ENCODE measurements at regions not wholly inside any gene's neighbourhood (a gene's known extent, or its start where the extent isn't known, plus 50 kb on each side); places are given as distances from the start of the nearest gene placed in this dataset.

DNA sequence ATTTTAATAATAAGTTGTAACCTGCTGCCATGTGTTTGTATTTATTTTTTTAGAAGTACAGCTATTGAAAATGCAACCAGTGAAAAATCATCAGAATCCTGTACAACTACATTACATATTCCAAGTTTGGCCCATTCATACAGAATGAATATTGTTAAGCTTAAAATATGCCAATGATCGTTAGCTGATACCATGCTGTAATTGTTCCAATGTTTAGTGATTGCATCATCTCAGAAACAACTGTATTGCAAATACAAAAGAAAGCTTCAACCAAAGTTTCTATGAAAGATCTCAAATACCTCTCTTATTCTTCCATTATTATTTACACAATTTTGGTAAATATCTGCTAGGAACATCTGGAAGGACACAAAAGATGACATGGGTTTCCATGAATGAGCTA, 51.6 kb upstream of the ALCAM start:
- TF ChIP-seq POLR2A (IDR thresholded peaks at IDR 0.05) (no peak), EP300 (IDR thresholded peaks at IDR 0.05) (no peak)
- TF ChIP-seq, protein P1, sequence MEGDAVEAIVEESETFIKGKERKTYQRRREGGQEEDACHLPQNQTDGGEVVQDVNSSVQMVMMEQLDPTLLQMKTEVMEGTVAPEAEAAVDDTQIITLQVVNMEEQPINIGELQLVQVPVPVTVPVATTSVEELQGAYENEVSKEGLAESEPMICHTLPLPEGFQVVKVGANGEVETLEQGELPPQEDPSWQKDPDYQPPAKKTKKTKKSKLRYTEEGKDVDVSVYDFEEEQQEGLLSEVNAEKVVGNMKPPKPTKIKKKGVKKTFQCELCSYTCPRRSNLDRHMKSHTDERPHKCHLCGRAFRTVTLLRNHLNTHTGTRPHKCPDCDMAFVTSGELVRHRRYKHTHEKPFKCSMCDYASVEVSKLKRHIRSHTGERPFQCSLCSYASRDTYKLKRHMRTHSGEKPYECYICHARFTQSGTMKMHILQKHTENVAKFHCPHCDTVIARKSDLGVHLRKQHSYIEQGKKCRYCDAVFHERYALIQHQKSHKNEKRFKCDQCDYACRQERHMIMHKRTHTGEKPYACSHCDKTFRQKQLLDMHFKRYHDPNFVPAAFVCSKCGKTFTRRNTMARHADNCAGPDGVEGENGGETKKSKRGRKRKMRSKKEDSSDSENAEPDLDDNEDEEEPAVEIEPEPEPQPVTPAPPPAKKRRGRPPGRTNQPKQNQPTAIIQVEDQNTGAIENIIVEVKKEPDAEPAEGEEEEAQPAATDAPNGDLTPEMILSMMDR (IDR thresholded peaks at IDR 0.05), result no peak

Data from sigmoid colon (tissue), 4 donors.